Activated B cell treated with CpG ODN at 0.5 μM for 24 hours (primary cell): ENCODE measurements at regions not wholly inside any gene's neighbourhood (a gene's known extent, or its start where the extent isn't known, plus 50 kb on each side); places are given as distances from the start of the nearest gene placed in this dataset.

ENCODE experiments used
- ATAC-seq: fragments of 200-7000 bp; cut with Tn5 transposase; one replicate; pipeline ENCODE4 v1.10.0; 2021; ENCODE audit warnings: low read depth, mild to moderate bottlenecking, moderate library complexity
- CTCF ChIA-PET: fragments of 350-600 bp; sonication (Branson Sonifier 250); formaldehyde crosslinking; loops from one replicate; lab custom pipeline; 2021; ENCODE audit warnings: antibody characterized with exemption; lab: Charles Lee
- POLR2A ChIA-PET: fragments of 350-600 bp; sonication (Branson Sonifier 250); formaldehyde crosslinking; loops from one replicate; lab custom pipeline; 2021; ENCODE audit warnings: antibody characterized with exemption; lab: Charles Lee
- DNase-seq: peaks from one replicate; pipeline ENCODE4 v3.0.0; 2022
- H3K27ac Mint-ChIP-seq: one replicate; pipeline ENCODE4 v1.8.0; 2020; ENCODE audit warnings: mixed read lengths
- H3K27me3 Mint-ChIP-seq: one replicate; pipeline ENCODE4 v1.8.0; 2021; ENCODE audit warnings: mixed read lengths
- H3K36me3 Mint-ChIP-seq: one replicate; pipeline ENCODE4 v1.8.0; 2021; ENCODE audit warnings: low read depth, mixed read lengths
- H3K4me1 Mint-ChIP-seq: one replicate; pipeline ENCODE4 v1.8.0; 2021; ENCODE audit warnings: mixed read lengths
- H3K4me3 Mint-ChIP-seq: one replicate; pipeline ENCODE4 v1.8.0; 2020; ENCODE audit warnings: mild to moderate bottlenecking, mixed read lengths
- H3K9me3 Mint-ChIP-seq: one replicate; pipeline ENCODE4 v1.8.0; 2020; ENCODE audit warnings: mixed read lengths
- CTCF ChIP-seq: fragments of 200-600 bp; IDR thresholded peaks from one replicate; pipeline ENCODE4 v1.8.0; 2022; ENCODE audit warnings: antibody characterized with exemption, mild to moderate bottlenecking
- intact Hi-C: fragments of 100-400 bp; cut with micrococcal nuclease; formaldehyde crosslinking; loops from one replicate; pipeline ENCODE4 v1.15.1; 2024

GRCh38 chr2:196479350-196479749 lies 160.2 kb upstream of the CCDC150 start:
- H3K27ac Mint-ChIP-seq, result no peak overlapping the region
- CTCF ChIA-PET, result no interaction called here
- no peak for ATAC-seq

GRCh38 chr2:196480653-196481323 lies 158.7 kb upstream of the CCDC150 start:
- POLR2A ChIA-PET, result no interaction called here
- no peak overlapping the region for H3K27ac Mint-ChIP-seq
- H3K4me3 Mint-ChIP-seq, result no peak overlapping the region
- DNase-seq (no peak), ATAC-seq (no peak)
- no peak for TF ChIP-seq CTCF
- H3K9me3 Mint-ChIP-seq, result no peaks in the 10 kb centered on the region
- intact Hi-C loops, result no loop called here
- CTCF ChIA-PET, result no interaction called here
- no peaks in the 10 kb centered on the region for H3K36me3 Mint-ChIP-seq
- H3K27me3 Mint-ChIP-seq, result peaks cover 8% of the 10 kb centered on the region
- no peaks in the 10 kb centered on the region for H3K4me1 Mint-ChIP-seq

More at GRCh38 chr2:196479350-196479749, 160.2 kb upstream of the CCDC150 start:
- DNase-seq, result no peak
- H3K4me3 Mint-ChIP-seq, result no peak overlapping the region
- no peaks in the 10 kb centered on the region for H3K4me1 Mint-ChIP-seq
- no peak for TF ChIP-seq CTCF
- H3K36me3 Mint-ChIP-seq, result no peaks in the 10 kb centered on the region
- no peaks in the 10 kb centered on the region for H3K9me3 Mint-ChIP-seq
- intact Hi-C loops, result no loop called here
- POLR2A ChIA-PET, result no interaction called here
- peaks cover 11% of the 10 kb centered on the region for H3K27me3 Mint-ChIP-seq

- Mint-ChIP-seq H3K27me3 (peaks cover 8% of the 10 kb centered on the region), H3K9me3 (no peaks in the 10 kb centered on the region), H3K36me3 (no peaks in the 10 kb centered on the region), H3K4me3 (no peak overlapping the region), H3K4me1 (no peaks in the 10 kb centered on the region), H3K27ac (no peak overlapping the region)
- ChIA-PET CTCF (no interaction called here), POLR2A (no interaction called here)
- no peak for ATAC-seq
- intact Hi-C loops, result no loop called here
- TF ChIP-seq CTCF, result no peak
- DNase-seq, result no peak
Observed at GRCh38 chr2:196481324-196481697, 158.2 kb upstream of the CCDC150 start.

GRCh38 chr2:196482119-196483065 lies 157.1 kb upstream of the CCDC150 start:
- ATAC-seq, result no peak
- ChIA-PET POLR2A (interaction anchor here (0.7 kb wide), 1 partner anchor 421 kb away, joined by 11 read pairs; no protein-coding TSS in a partner anchor), CTCF (no interaction called here)
- no peak overlapping the region for H3K4me3 Mint-ChIP-seq
- H3K27me3 Mint-ChIP-seq, result peaks cover 8% of the 10 kb centered on the region
- H3K9me3 Mint-ChIP-seq, result no peaks in the 10 kb centered on the region
- no peak for TF ChIP-seq CTCF
- H3K27ac Mint-ChIP-seq, result no peak overlapping the region
- DNase-seq, result no peak
- H3K4me1 Mint-ChIP-seq, result no peaks in the 10 kb centered on the region
- intact Hi-C loops, result no loop called here
- H3K36me3 Mint-ChIP-seq, result no peaks in the 10 kb centered on the region

GRCh38 chr2:196486146-196486545 lies 153.4 kb upstream of the CCDC150 start:
- POLR2A ChIA-PET, result no interaction called here
- no peak for TF ChIP-seq CTCF
- no peak for DNase-seq
- Mint-ChIP-seq H3K4me1 (no peaks in the 10 kb centered on the region), H3K27ac (no peak overlapping the region), H3K27me3 (peaks cover 11% of the 10 kb centered on the region), H3K4me3 (no peak overlapping the region), H3K9me3 (no peaks in the 10 kb centered on the region), H3K36me3 (no peaks in the 10 kb centered on the region)
- CTCF ChIA-PET, result no interaction called here
- ATAC-seq, result no peak
- intact Hi-C loops, result no loop called here
